GM21390 (cell line): ENCODE measurements at regions not wholly inside any gene's neighbourhood (a gene's known extent, or its start where the extent isn't known, plus 50 kb on each side); places are given as distances from the start of the nearest gene placed in this dataset.
"Not testable (repeated sequence)": the region's sequence is repeated elsewhere in the genome, so short reads cannot be mapped to it uniquely, and the experiment has no call there.

Experiments used
- ATAC-seq: cut with Tn5 transposase; IDR thresholded peaks from one replicate; pipeline ENCODE4 v1.9.1; 2021; ENCODE audit not compliant: unreplicated experiment

- no peak for ATAC-seq
These were observed 72.2 kb downstream of the SERINC2 start for GRCh38 chr1:31485166-31485565.

- no peak for ATAC-seq
These were observed 74.1 kb downstream of the SERINC2 start for GRCh38 chr1:31487143-31487542.

- no peak for ATAC-seq
These were observed 74.8 kb downstream of the SERINC2 start for GRCh38 chr1:31487721-31488293.

GRCh38 chr1:31488528-31488927 lies 75.5 kb downstream of the SERINC2 start:
- no peak for ATAC-seq

GRCh38 chr1:31489575-31489974 lies 76.6 kb downstream of the SERINC2 start:
- not testable (repeated sequence) for ATAC-seq

GRCh38 chr1:31490596-31490995 lies 77.6 kb downstream of the SERINC2 start:
- ATAC-seq = not testable (repeated sequence)

GRCh38 chr1:31495351-31495750 lies 81.0 kb upstream of the TINAGL1 start:
- not testable (repeated sequence) for ATAC-seq

GRCh38 chr1:31495770-31496169 lies 80.5 kb upstream of the TINAGL1 start:
- not testable (repeated sequence) for ATAC-seq

- ATAC-seq = no peak
These were observed 78.7 kb upstream of the TINAGL1 start for GRCh38 chr1:31497601-31498000.

GRCh38 chr1:31498376-31499040 lies 77.8 kb upstream of the TINAGL1 start:
- ATAC-seq = no peak

GRCh38 chr1:31501505-31501904 lies 74.8 kb upstream of the TINAGL1 start:
- no peak for ATAC-seq

GRCh38 chr1:31502253-31502652 lies 74.1 kb upstream of the TINAGL1 start:
- no peak for ATAC-seq

GRCh38 chr1:31502926-31503511 lies 73.3 kb upstream of the TINAGL1 start:
- no peak for ATAC-seq

- no peak for ATAC-seq
These were observed 72.7 kb upstream of the TINAGL1 start for GRCh38 chr1:31503570-31503969.

- ATAC-seq = no peak
These were observed 72.3 kb upstream of the TINAGL1 start for GRCh38 chr1:31504001-31504400.

- ATAC-seq = no peak
These were observed 70.3 kb upstream of the TINAGL1 start for GRCh38 chr1:31505911-31506497.

GRCh38 chr1:31507221-31507620 lies 69.1 kb upstream of the TINAGL1 start:
- no peak for ATAC-seq

GRCh38 chr1:31507676-31508530 lies 68.4 kb upstream of the TINAGL1 start:
- no peak for ATAC-seq

GRCh38 chr1:31509124-31510072 lies 66.9 kb upstream of the TINAGL1 start:
- ATAC-seq = peak; percentile 38

- ATAC-seq = no peak
These were observed 66.0 kb upstream of the TINAGL1 start for GRCh38 chr1:31510304-31510703.
